ENCODE measurements at regions not wholly inside any gene's neighbourhood (a gene's known extent, or its start where the extent isn't known, plus 50 kb on each side); places are given as distances from the start of the nearest gene placed in this dataset.

- TF ChIP-seq POLR2A (IDR thresholded peaks at IDR 0.05; ENCODE audit: low read depth, low read length) (no peak), POLR2AphosphoS5 (IDR thresholded peaks at IDR 0.05; ENCODE audit: low read depth, low read length) (no peak)
Observed at GRCh38 chr11:121814962-121815361, 301.1 kb downstream of the BLID start.
